GM21737 (cell line): ENCODE measurements at regions not wholly inside any gene's neighbourhood (a gene's known extent, or its start where the extent isn't known, plus 50 kb on each side); places are given as distances from the start of the nearest gene placed in this dataset.
"Not testable (repeated sequence)": the region's sequence is repeated elsewhere in the genome, so short reads cannot be mapped to it uniquely, and the experiment has no call there.

Source experiments
- ATAC-seq: cut with Tn5 transposase; IDR thresholded peaks from one replicate; pipeline ENCODE4 v1.9.1; 2021; ENCODE audit warnings: mild to moderate bottlenecking, moderate library complexity; ENCODE audit not compliant: unreplicated experiment

DNA sequence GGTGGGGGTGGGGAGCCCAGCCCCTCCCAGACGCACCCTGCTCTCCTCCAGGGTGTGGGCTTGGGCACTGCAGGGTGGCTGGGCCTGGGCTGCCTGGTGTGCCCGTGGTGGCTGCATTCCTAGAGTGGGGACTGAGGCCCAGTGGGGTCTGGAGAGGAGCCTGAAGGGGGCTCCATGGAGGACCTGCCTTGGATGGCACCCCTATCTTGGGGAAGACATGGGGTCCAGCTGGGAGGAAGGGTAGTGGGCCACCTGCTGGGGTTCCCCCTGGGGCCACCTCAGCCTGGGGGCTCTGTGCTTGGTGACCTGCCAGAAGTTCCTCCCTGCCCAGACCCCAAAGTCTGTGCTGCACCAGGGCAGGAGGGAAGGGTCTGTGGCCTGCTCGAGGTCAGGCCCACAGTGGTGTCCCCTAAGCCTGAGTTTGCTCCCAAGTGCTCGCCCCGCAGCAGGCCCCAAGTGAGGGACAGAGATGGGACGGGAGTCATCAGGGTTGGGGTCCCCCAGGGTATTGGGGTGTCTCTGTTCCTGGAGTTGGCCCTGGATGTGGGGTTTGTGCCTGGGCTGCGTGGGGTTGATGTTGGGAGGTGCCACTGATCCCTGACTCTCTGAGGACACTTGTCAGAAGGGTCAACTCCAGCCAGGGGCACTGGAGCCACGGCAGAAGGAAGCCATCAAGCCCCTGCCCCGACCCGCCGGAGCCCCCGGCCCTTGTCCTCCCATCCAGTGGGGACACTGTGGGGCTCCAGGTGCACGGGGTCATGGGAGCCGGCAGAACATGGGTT, 382.9 kb downstream of the TMEM121 start:
- no peak for ATAC-seq

DNA sequence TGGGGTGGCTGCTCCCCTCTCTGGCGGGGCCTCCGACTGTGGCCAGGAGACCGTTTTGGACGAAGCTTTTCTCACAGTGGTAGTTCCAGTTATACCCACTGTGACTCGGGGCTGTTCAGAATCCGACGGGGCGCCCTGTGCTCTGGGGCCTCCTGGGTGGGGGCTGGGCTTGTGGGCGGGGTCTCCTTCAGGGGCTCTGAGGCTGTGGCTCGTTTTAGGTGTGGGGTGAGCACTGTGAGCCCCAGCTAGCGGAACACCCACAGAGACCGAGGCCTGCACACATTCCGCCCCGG, 383.4 kb downstream of the TMEM121 start:
- not testable (repeated sequence) for ATAC-seq

DNA sequence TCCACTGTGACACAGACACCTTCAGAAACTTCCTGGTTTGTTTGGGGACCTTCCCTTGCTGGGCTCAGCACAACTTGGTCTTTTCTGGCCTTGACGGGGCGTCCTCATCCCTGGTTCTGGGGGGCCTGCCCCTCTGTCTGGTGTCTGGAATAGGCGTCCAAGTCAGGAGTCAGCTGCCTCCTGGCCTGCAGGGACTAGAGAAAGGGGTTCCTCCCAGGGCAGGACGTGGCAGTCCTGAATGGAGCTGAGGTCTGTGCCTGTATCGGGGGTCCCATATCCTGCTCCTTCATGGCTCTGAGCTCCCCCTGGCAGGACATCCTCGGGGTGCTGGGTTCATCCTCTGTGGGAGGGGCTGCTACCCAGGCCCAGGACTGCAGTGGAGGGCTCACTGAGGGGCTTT, 384.0 kb downstream of the TMEM121 start:
- no peak for ATAC-seq

DNA sequence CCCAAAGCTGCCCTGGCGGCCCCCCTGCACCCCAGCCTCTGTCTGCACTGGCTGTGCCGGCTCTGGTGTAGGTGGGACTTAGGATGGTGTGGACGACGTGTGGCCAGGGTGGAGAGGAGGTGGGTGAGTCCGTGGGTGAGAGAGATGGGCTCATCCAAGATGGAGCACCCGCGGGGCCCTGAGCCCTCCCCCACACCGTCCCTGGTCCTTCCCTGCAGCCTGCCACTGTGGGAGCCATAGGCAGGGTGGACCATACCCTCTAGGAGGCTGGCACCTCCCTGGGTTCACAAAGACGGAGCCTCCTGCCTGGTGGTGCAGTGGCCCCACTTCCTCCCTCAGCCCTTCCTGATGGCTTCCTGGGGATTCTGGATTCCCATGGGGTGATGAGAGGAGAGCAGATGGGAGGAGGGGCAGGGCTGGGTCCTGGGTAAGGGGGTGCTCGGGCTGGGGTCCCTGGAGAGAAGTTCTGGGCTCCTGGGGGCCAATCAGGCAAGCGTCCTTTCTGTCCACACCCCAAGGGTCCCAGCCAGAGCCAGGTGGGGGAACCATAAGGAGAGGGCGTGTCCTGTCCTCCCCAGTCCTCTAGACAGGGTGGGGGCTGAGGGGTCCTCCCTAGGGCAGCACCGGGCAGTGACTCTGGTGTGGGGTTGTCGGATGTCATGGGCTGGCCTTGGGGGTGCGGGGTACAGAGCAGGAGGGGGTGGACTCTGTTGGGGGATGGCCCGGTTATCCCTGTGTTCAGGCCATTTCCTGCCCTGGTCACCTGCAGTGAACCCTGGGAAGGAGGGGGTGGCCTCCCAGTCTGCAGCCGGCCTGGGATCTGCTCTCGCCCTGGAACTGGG, 384.8 kb downstream of the TMEM121 start:
- no peak for ATAC-seq

DNA sequence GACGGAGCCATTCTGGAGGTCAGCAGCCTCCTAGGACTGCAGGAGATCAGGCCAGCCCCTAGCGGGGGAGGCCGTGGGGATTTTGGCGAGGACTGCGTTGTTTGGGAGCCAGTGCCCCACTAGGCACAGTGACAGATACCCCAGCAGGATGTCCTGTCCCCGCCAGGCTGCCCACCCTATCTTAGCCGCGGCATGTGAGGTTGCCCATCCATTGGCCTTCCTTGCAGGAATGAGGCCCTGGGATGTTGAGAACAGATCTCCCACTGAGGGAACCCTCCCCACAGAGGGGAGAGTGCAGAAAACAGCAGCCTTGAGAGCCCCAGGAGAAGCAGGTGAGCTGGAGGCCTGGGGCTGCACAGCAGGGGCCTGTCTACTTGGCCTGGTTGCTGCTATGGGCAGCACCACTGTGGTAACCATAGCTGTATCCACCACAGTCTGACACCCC, 385.5 kb downstream of the TMEM121 start:
- not testable (repeated sequence) for ATAC-seq

DNA sequence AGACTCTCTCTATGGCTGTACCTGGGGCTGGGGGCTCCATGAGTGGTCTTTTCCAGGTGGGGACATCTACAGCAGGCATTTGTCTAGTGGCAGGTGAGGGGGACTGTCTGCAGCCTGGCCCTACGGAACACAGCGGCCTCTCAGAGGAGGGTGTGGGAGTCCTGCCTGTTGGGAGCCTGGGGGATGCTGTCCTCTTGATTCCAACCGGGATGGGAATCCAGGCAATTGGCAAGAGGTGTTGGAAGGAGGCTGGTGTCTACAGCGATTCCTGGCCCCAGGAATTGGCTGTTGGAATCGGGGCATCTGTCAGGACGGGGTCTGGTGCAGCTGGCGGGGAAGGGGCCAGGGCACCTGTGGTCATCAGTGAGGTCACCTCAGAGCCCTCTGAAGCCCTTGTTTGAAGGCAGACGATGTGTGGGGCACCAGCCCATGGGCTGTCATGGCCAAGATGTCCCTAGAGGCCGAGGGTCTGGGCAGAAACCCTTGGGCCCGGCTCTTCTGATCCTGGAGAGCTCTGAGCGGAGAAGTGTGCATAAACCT, 386.3 kb downstream of the TMEM121 start:
- ATAC-seq, result no peak

DNA sequence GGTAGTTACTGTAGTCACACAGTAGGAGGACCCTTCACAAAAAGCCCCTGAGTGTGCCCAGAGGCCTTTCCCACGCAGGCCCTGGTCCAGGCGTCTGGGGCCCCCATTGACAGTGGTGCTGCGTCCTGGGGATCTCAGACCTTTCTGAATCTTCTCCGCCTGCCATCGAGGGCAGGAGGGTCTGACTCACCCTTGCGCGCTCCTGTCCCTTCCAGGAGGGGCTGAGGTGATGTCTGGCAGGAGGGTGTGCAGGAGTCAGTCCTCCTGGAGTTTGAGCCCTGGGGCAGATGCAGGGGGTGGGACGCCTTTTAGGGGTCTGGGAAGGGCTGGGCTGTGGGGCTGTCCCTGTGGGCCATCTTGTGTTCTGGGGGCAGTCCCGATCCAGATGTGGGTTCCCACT, 386.8 kb downstream of the TMEM121 start:
- ATAC-seq, result no peak

DNA sequence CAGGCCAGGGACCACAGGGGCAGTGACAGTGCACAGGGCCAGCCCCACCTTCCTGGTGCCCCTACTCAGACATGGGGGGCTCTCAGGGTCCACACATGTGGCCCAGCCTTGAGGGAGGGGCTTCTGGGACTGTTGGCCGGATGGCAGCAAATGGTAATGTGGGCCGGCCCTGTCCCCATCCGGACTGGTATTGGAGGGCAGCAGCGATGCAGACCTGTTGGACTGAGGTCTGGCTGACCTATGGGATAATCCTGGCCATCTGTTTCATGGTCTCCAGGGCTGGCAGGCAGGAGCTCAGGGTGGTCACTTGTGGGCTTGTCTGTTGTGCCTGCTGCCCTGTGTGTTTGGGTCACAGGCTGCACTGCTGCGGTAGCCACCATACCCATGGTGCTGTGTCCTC, 387.5 kb downstream of the TMEM121 start:
- ATAC-seq, result no peak

DNA sequence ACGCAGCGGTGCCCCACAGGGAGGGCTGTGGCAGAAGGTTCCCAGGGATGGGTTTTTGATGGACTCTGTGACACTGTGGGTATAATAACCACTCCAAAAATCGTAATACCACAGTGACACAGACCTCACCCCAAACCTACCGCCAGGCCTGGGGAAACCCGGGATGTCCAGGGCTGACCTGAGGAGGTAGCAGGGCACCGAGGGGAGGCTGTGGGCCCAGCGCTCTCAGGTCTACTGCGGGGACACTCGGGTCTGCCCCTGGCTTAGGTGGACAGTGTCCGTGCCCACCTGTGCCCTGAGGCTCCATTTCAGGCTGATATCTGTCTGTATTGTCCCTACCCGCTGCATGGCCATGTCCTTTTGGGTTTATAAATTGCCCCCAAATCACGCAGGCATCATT, 387.9 kb downstream of the TMEM121 start:
- not testable (repeated sequence) for ATAC-seq

DNA sequence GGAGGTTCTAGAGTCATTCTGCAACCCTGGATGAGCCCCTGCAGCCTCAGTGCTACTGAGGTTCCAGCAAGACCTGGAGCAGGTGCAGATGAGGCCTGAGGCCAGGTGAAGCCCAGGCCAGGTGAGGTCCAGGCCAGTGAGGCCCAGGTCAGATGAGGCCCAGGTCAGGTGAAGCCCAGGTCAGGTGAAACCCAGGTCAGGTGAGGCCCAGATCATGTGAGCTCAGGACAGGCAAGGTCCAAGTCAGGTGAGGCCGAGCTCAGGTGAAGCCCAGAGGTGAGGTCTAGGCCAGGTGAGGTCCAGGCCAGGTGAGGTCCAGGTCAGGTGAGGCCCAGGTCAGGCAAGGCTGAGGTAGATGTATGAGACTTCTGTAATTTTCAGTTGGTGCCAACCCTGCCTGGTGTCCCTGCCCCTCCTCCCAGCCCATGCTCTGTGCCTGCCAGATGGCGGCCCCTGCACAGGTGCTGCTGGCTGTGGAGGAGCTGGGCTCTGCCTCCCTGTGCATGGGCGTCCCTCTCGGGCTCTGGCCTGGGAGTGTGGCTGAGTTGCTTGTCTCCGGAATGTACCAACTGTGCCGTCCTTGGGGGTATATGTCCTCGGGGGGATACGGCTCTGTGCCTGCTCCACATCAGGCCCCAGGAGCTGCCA, 388.5 kb downstream of the TMEM121 start:
- ATAC-seq, result no peak

DNA sequence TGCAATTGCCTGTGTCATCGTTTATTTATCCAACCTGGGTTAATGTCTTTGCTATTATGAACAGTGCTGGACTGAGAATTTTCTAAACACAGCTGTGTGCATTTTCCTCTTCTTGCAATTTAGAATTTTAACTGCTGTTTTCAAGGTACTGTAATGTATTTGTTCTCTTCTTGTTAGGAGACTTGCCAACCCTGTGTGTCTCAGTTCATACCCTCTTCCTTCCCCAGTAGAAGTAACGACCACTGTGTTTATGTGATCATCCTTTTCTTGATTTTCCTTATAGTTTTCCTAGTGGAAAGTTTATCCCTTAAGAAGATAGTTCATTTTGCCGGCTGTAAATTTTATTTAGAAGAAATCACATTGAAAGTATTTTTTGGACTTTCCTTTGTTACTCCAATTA, 389.2 kb downstream of the TMEM121 start:
- not testable (repeated sequence) for ATAC-seq

DNA sequence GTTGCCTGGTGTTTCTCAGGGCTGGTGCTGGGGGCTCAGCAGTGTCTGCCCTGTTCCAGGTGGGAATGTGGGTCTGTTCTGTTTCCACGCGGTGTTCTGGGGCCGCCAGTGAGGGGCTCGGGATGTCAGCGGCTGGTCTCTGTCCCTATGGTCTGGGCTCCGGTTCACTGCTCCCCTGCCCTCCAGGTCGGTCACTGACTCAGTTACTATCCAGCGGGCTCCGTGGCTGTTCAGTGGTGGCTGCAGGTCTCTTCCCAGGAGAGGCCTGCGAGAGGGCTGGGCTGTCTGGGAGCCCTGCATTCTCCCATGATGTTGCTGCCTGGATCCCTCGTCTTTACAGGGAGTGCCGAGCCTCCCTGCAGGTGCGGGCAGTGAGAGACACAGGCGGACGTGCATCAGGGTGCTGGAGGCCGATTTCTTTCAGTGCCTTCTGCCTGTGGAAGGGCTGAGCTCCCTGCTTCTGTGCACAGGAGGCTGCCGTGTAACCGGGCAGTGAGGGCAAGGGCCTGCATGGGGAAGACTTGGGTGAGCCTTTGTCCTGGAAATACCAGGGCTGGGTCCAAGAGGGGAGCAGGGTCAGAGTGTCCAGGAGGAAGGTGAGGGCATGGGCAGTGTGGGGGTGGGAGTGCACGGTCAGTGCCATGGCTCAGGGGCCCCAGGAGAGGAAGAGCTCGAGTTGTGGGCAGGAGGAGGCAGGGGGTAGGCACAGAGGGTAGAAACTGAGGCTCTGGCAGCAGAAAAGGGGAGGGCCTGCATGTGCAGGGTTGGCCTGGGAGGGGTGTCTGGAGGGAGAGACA, 391.0 kb downstream of the TMEM121 start:
- not testable (repeated sequence) for ATAC-seq

DNA sequence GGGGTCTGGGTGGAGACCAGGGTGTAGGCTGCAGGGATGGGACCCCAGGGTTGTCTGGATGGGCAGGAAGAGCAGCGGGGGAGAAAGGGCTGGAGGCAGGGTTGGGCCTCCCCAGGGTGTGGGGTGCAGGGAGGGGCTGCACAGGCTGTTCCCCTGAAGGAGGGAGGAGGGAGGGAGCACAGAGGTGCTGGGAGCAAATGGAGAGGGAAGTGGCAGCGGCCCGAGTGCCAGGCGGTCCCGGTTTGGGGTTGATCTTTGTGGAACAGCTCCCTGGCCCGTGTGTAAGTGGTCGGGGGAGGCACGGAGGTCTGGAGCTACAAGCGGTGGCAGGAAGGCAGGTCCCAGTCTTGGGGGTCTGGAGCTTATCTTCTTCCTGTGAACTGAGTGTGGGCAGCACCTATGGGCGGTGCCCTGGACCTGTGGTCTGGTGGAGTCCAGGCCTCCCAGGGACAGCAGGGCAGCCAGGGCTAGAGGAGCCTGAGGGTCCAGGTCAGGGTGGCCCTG, 391.6 kb downstream of the TMEM121 start:
- no peak for ATAC-seq

DNA sequence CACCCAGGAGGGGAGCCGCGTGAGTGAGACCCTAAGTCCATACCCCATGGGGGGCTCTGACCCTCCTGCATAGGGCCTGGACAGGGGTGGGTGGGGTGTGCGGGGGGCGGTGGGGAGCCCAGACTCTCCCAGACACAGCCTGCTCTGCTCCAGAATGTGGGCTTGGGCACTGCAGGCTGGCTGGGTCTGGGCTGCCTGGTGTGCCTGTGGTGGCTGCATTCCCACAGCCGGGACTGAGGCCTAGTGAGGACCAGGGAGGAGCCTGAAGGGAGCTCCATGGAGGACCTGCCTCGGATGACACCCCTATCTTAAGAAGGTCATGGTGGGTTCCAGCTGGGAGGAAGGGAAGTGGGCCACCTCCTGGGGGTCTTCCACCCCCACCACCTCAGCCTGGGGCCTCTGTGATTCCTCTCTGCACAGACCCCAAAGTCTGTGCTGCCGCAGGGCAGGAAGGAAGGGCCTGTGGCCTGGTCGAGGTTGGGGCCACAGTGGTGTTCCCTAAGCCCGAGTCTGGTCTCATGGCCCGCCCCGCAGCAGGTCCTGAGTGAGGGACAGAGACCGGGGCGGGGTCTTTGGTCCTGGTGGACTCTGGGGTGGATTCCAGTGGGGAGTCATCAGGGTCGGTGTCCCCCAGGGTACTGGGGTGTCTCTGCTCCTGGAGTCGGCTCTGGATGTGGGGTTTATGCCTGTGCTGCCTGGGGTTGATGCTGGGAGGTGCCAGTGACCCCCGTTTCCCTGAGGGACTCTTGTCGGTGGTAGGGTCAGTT, 392.3 kb downstream of the TMEM121 start:
- ATAC-seq, result no peak

DNA sequence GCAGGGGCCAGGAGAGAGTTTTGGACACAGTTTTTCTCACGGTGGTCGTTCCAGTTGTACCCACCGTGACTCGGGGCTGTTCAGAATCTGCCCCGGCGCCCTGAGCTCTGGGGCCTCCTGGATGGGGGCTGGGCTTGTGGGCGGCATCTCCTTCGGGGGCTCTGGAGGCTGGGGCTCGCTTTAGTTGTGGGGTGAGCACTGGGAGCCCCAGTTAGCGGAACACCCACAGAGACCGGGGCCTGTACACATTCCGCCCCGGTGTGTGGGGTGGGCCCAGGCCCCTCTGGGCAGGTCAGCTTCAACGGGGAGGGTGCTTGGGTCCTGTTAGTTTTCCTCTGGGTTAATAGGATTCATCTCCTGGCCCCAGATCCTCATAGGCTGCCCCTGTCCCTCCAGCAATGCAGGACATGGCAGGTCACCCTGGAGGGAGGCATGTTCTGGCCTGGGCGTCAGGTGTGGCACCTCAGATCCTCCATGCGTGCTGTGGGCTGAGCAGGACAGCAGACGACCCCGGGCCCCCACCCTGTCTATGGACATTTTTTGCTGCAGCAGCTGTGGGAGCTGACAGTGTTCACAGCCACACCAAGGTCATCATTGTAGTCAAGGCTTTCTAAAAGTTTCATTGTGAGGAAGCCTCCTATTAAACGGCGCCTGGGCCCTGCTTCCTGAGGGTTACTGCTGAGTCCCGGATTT, 393.2 kb downstream of the TMEM121 start:
- no peak for ATAC-seq

DNA sequence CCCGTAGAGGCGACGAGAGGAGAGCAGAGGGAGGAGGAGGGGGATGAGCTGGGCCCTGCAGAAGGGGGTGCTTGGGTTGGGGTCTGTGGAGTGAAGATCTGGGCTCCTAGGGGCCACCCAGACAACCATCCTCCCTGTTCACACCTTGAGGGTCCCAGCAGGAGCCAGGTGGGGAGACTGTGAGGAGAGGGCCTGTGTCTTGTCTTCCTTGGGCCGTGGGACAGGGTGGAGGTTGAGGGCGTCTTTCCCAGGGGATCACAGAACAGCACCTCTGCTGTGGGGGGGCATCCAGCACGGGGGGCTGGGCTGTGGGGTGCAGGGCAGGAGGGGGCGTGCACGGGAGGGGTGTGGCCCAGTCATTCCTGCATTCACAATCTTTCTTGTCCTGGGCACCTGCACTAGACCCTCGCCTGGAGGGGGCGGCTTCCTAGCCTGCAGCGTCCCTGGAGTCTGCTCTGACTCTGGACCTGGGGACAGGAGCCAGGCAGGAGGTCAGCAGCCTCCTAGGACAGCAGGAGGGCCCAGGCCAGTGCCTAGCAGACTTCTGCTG, 393.8 kb downstream of the TMEM121 start:
- not testable (repeated sequence) for ATAC-seq

DNA sequence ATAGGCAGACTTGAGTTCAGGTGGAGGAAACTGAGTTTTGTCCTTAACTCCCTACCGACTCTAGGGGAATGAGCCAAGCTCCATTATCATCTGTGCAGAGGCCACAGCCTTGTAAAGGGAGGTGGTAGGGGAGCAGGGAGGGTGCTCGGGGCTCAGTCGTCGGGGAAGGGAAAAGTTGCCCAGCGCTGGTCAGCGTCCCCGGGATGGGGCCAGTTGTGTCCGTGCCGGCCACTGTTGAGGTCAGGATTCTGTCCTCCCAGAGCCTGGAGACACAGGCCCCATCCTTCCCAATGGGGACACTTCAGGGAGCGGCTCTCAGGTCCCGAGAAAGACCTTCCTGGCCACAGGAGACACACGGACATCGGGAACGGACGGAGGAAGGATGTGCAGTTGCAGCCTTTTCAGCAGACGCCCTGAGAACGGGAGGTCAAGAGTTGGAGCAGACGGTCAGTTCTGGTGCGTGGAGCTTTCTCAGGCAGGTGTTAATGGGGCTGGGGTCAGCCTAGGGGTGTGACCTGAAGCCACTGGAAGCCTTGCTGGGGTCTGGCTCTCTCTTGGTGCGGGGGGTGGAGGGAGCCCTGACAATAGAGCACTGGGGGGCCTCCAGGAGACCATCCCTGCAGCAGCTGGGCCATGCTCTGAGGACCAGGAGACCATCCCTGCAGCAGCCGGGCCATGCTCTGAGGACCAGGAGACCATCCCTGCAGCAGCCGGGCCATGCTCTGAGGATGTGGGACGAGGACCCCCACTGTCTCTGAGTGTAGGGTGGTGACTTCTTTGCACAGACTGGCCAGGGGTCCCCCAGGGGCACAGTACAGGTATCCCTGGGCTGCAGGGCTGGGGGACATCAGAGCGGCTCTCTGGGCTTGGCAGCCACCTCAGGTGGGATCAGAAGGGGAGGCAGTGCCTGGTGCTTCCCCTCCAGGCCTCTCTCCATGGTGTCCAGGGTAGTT, 394.7 kb downstream of the TMEM121 start:
- ATAC-seq, result not testable (repeated sequence)

DNA sequence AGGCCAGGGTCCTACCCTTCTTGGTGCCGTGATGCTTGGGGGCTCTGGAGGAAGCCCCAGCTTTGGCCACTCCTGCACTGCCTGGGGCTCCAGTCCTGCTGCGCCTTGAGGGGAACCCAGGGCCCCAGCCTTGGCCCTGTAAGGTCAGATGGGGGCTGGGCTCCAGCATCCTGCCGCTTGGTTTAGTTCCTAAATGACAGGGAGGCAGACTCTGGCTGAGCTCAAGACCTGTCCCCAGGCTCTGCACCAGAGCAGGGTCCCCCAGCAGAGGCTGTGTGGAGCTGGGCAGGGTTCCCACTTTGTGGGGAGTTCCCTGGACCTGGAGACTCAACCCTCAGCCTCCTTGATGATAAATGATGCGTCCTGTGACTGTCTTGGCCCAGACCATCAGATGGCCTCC, 395.4 kb downstream of the TMEM121 start:
- not testable (repeated sequence) for ATAC-seq
